ENCODE measurements at regions not wholly inside any gene's neighbourhood (a gene's known extent, or its start where the extent isn't known, plus 50 kb on each side); places are given as distances from the start of the nearest gene placed in this dataset.

DNA sequence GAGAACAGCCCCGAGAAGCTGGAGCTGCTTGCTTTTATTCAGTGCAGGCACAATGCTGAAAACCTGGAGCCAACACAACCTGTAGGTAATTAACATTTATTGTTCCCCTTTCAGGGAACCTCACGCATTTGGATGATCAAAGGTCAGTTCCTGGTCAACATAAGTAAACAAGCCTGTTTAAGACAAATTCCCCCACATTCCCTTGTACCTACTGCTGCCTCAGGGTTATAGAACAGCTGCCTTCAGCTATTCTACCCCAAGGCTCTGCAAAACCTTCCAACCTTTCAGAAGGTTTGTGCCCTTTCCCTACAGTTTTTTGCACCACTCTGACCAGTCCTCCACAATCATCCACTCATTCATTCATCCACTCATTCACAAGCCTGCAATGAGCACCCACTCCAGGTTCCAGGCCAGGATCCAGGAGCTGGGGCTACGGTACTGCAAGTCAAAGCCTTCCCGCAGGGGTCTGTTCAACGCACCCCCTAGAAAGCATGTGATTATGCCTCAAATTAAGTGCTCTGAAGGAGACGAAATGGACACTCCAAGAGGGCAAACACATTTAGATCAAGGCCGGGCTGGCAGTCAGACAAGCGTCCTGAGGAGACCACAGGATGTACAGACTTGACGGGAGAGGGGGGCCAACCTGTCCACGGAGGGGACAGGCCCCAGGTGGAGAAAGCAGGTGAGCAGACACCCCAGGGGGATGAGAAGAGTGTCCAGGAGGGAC lies 683.9 kb downstream of the MATN1 start:
- H3K27me3 ChIP-seq (ENCODE audit: insufficient read depth, low read length) = no peaks in the 10 kb centered on the region
- no peaks in the 10 kb centered on the region for H3K36me3 ChIP-seq (ENCODE audit: insufficient read depth, low read length)
- Mint-ChIP-seq H3K9me3 (ENCODE audit: unreplicated experiment) (peaks cover 10% of the 10 kb centered on the region), H3K4me1 (ENCODE audit: low read depth, unreplicated experiment) (no peaks in the 10 kb centered on the region), H3K27ac (ENCODE audit: unreplicated experiment) (no peak overlapping the region), H3K4me3 (ENCODE audit: unreplicated experiment) (no peak overlapping the region), H3K27me3 (ENCODE audit: low read depth, unreplicated experiment) (peaks cover 21% of the 10 kb centered on the region), H3K36me3 (ENCODE audit: low read depth, unreplicated experiment) (no peaks in the 10 kb centered on the region)
- H3K4me1 ChIP-seq (ENCODE audit: insufficient read depth, low read length) = peaks cover 3% of the 10 kb centered on the region
- no peak overlapping the region for H3K4me2 ChIP-seq (ENCODE audit: low read length)
- TF ChIP-seq, protein P1, sequence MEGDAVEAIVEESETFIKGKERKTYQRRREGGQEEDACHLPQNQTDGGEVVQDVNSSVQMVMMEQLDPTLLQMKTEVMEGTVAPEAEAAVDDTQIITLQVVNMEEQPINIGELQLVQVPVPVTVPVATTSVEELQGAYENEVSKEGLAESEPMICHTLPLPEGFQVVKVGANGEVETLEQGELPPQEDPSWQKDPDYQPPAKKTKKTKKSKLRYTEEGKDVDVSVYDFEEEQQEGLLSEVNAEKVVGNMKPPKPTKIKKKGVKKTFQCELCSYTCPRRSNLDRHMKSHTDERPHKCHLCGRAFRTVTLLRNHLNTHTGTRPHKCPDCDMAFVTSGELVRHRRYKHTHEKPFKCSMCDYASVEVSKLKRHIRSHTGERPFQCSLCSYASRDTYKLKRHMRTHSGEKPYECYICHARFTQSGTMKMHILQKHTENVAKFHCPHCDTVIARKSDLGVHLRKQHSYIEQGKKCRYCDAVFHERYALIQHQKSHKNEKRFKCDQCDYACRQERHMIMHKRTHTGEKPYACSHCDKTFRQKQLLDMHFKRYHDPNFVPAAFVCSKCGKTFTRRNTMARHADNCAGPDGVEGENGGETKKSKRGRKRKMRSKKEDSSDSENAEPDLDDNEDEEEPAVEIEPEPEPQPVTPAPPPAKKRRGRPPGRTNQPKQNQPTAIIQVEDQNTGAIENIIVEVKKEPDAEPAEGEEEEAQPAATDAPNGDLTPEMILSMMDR (IDR thresholded peaks at IDR 0.05; ENCODE audit: insufficient read depth, low read depth, low read length) = no peak
- TF ChIP-seq EZH2 (IDR thresholded peaks at IDR 0.05; ENCODE audit: insufficient read depth, low read length) = no peak
- no peak overlapping the region for H2AFZ ChIP-seq (ENCODE audit: low read depth, low read length)
- H3K9me3 ChIP-seq (ENCODE audit: insufficient read depth, low read depth, low read length) = no peaks in the 10 kb centered on the region
- no peak for FAIRE-seq
- no peak overlapping the region for H3K4me3 ChIP-seq (ENCODE audit: insufficient read depth, low read depth, low read length)
- H4K20me1 ChIP-seq (ENCODE audit: insufficient read depth, low read length) = no peaks in the 10 kb centered on the region
- DNase-seq (ENCODE audit: low read depth) = no peak
- H3K27ac ChIP-seq (ENCODE audit: low read depth, low read length) = no peak overlapping the region
- no peaks in the 10 kb centered on the region for H3K79me2 ChIP-seq (ENCODE audit: insufficient read depth, low read length)
- H3K9ac ChIP-seq (ENCODE audit: low read length) = no peak overlapping the region

DNA sequence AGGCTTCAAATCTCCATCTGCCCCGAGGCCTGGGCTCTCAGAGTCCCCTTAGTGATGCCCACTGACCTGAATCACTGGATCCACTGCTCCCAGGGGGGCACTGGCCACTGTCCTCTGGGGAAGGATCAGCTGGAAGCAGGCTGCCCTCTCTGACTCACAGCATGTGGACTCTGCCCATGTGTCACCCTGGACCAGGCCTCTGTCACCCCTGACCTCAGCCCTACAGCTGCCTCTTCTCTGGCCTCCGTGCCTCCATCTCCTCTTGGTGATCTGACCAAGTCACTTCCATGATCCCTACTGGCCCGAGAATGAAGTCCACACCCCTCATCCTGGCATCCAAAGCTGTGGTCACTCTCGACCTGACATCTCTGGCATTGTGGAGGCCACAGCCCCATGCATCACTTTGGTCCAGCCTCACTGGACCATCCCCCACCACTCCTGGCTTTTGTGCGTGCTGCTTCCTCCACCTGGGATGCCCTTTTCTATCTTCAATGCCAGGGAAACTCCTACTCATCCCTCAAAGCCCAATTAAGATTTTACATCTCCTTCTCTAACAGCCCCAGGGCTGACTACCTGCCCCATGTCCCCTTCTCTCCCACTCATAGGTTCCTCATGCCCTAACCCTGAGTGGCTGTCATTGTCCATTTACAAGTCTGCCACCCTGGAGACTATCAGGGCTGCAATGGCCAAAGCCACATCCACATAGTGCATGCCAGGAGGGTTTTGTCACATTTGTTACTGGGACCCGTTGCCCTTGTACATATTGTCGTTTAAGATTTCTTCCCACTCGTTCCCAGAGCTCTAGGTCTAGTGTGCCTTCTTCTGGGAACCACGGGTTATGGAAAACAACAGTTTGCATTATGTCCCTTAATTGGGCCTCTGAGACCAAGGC lies 685.0 kb downstream of the MATN1 start:
- Mint-ChIP-seq H3K4me1 (ENCODE audit: low read depth, unreplicated experiment) (no peaks in the 10 kb centered on the region), H3K4me3 (ENCODE audit: unreplicated experiment) (no peak overlapping the region), H3K9me3 (ENCODE audit: unreplicated experiment) (peaks cover 10% of the 10 kb centered on the region), H3K27me3 (ENCODE audit: low read depth, unreplicated experiment) (peaks cover 13% of the 10 kb centered on the region), H3K27ac (ENCODE audit: unreplicated experiment) (no peak overlapping the region), H3K36me3 (ENCODE audit: low read depth, unreplicated experiment) (no peaks in the 10 kb centered on the region)
- Histone ChIP-seq H3K27ac (ENCODE audit: low read depth, low read length) (no peak overlapping the region), H3K4me1 (ENCODE audit: insufficient read depth, low read length) (peaks cover 3% of the 10 kb centered on the region), H2AFZ (ENCODE audit: low read depth, low read length) (no peak overlapping the region), H4K20me1 (ENCODE audit: insufficient read depth, low read length) (no peaks in the 10 kb centered on the region), H3K4me2 (ENCODE audit: low read length) (no peak overlapping the region), H3K27me3 (ENCODE audit: insufficient read depth, low read length) (no peaks in the 10 kb centered on the region), H3K4me3 (ENCODE audit: insufficient read depth, low read depth, low read length) (no peak overlapping the region), H3K79me2 (ENCODE audit: insufficient read depth, low read length) (no peaks in the 10 kb centered on the region), H3K36me3 (ENCODE audit: insufficient read depth, low read length) (no peaks in the 10 kb centered on the region), H3K9ac (ENCODE audit: low read length) (no peak overlapping the region), H3K9me3 (ENCODE audit: insufficient read depth, low read depth, low read length) (no peaks in the 10 kb centered on the region)
- FAIRE-seq = no peak
- no peak for DNase-seq (ENCODE audit: low read depth)
- TF ChIP-seq EZH2 (IDR thresholded peaks at IDR 0.05; ENCODE audit: insufficient read depth, low read length) = no peak
- TF ChIP-seq, protein P1 (IDR thresholded peaks at IDR 0.05; ENCODE audit: insufficient read depth, low read depth, low read length) = no peak
